Uterus (tissue), 3 donors: ENCODE measurements at regions not wholly inside any gene's neighbourhood (a gene's known extent, or its start where the extent isn't known, plus 50 kb on each side); places are given as distances from the start of the nearest gene placed in this dataset.

Experiments used
- DNase-seq, 2 donors: peaks; one replicate each; pipeline ENCODE4 v3.0.0-alpha.2; 2019 to 2020
- H3K27ac ChIP-seq, 2 donors: fragments of 200-600 bp; sonication (generic); 1 replicate in 1 of 2; 2 replicates in 1 of 2; pipeline ENCODE4 v1.5.1; 2016 to 2018
- H3K27me3 ChIP-seq, 2 donors: fragments of 200-600 bp; sonication (generic); one replicate each; pipeline ENCODE4 v1.5.1; 2018 to 2019; ENCODE audit warnings: control low read depth in 1 of 2
- H3K36me3 ChIP-seq, 2 donors: fragments of 200-600 bp; sonication (generic); one replicate each; pipeline ENCODE4 v1.5.1; 2019; ENCODE audit warnings: control low read depth in 1 of 2
- H3K4me1 ChIP-seq, 2 donors: fragments of 200-600 bp; sonication (generic); one replicate each; pipeline ENCODE4 v1.5.1; 2018 to 2019; ENCODE audit warnings: control low read depth in 1 of 2
- H3K4me3 ChIP-seq, 2 donors: fragments of 200-600 bp; sonication (generic); 1 replicate in 1 of 2; 2 replicates in 1 of 2; pipeline ENCODE4 v1.5.1; 2018 to 2019; ENCODE audit warnings: mild to moderate bottlenecking in 1 of 2
- H3K9me3 ChIP-seq, 2 donors: fragments of 200-600 bp; sonication (generic); one replicate each; pipeline ENCODE4 v1.5.1; 2019; ENCODE audit warnings: control low read depth in 1 of 2
- POLR2A ChIP-seq, 2 donors: fragments of 450-650 bp; IDR thresholded peaks; one replicate each; pipeline ENCODE4 v1.6.1; 2016; ENCODE audit warnings: antibody characterized with exemption in 2 of 2, mild to moderate bottlenecking in 1 of 2, moderate library complexity in 1 of 2
- intact Hi-C: fragments of 100-400 bp; cut with DNase I; formaldehyde crosslinking; loops from one replicate; pipeline ENCODE4 v1.15.1; 2023; ENCODE audit warnings: low total_unique reads
- TF ChIP-seq, protein P1 (sequence below), 4 experiments: fragments of 200-600 bp in 2 of 4; fragments of 450-650 bp in 2 of 4; sonication (generic) in 2 of 4; IDR thresholded peaks; one replicate each; pipeline ENCODE4 v1.5.1; 2016 to 2019; ENCODE audit warnings: antibody characterized with exemption in 4 of 4, mild to moderate bottlenecking in 2 of 4, moderate library complexity in 1 of 4
- donor health status: DM: yes; HTN: yes; CAD: no.

DNA sequence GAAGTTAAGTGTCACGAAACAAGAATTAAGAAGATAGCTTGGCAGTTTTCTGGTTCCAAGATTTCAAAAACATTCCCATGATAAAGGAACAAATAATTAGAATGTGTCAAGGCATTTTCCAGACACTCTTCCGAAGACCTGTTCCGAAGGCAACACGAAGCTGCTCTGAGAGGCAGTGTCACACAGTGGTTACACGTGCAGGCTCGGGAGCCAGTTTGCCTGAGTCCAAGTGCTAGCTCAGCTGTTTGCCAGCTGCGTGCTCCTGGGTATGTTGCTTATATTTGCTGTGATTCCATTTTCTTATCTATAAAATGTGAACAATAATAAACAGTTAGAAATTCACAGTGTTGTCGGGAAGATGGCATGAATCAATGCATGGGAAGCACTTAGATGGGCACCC lies 217.9 kb upstream of the GRIP1 start:
- Histone ChIP-seq H3K27me3 (no peaks in the 10 kb centered on the region), H3K36me3 (no peaks in the 10 kb centered on the region), H3K4me1 (no peaks in the 10 kb centered on the region), H3K9me3 (no peaks in the 10 kb centered on the region), H3K4me3 (no peak overlapping the region), H3K27ac (no peak overlapping the region)
- no peak for DNase-seq
- intact Hi-C loops, result no loop called here
- no peak for TF ChIP-seq POLR2A (IDR thresholded peaks at IDR 0.05)
- TF ChIP-seq, protein P1, sequence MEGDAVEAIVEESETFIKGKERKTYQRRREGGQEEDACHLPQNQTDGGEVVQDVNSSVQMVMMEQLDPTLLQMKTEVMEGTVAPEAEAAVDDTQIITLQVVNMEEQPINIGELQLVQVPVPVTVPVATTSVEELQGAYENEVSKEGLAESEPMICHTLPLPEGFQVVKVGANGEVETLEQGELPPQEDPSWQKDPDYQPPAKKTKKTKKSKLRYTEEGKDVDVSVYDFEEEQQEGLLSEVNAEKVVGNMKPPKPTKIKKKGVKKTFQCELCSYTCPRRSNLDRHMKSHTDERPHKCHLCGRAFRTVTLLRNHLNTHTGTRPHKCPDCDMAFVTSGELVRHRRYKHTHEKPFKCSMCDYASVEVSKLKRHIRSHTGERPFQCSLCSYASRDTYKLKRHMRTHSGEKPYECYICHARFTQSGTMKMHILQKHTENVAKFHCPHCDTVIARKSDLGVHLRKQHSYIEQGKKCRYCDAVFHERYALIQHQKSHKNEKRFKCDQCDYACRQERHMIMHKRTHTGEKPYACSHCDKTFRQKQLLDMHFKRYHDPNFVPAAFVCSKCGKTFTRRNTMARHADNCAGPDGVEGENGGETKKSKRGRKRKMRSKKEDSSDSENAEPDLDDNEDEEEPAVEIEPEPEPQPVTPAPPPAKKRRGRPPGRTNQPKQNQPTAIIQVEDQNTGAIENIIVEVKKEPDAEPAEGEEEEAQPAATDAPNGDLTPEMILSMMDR (IDR thresholded peaks at IDR 0.05), result no peak

DNA sequence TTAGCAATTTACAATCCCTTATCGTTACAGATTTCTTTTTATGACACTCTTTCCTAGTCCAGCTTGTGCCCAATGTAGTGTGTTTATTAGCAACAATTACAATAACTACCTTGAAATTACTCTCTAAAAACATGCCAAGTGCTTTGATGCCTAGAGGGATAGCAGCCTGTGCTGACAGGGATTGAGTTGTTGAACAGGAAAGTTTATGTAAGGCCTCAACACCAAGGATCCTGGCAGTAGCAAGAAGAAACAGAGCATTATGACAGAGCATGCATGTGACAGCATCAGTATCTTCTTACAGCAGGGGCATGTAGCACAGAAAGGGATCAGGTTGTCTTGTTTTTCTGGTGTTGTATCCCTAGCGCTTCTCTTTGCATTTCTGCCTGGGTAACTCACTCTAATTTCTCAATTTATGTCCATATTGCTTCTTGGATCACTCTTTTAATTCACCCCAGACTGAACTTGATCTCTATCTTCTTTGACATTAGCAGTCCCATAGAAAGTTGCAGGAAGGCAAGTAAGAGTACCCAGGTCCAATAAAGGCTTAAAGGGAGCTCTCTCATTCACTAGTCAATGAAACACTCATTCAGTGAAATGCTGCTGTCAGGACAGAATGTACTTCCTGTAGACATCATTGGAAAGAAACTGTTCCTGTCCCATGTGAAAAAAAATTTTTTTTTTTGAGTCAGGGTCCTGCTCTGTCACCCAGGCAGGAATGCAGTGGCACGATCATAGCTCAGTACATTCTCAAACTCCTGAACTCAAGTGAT lies 220.0 kb upstream of the GRIP1 start:
- Histone ChIP-seq H3K4me1 (no peaks in the 10 kb centered on the region), H3K4me3 (no peak overlapping the region), H3K27ac (no peak overlapping the region), H3K36me3 (no peaks in the 10 kb centered on the region), H3K9me3 (no peaks in the 10 kb centered on the region), H3K27me3 (no peaks in the 10 kb centered on the region)
- intact Hi-C loops, result no loop called here
- no peak for TF ChIP-seq POLR2A (IDR thresholded peaks at IDR 0.05)
- TF ChIP-seq, protein P1 (IDR thresholded peaks at IDR 0.05), result no peak
- DNase-seq, result no peak

DNA sequence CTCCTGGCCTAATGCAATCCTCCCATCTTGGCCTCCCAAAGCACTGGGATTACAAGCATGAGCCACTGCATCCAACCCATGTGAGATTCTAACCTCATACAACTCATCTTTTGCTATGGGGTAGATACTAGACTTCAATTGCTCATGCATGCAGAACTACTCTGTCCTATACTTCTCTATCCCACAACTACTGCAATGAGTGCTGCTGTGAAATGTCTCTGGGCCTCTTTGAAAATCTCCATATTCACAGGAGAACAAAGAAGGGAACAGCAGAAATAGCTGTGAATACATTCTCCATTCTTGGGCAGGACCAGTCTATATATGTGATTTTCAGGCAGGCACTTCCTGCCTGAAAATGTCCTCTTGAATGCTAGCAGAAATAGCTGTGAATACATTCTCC lies 220.7 kb upstream of the GRIP1 start:
- TF ChIP-seq POLR2A (IDR thresholded peaks at IDR 0.05), result no peak
- TF ChIP-seq, protein P1 (IDR thresholded peaks at IDR 0.05), result no peak
- no peaks in the 10 kb centered on the region for H3K27me3 ChIP-seq
- no peak for DNase-seq
- no peaks in the 10 kb centered on the region for H3K9me3 ChIP-seq
- no peak overlapping the region for H3K27ac ChIP-seq
- H3K36me3 ChIP-seq, result no peaks in the 10 kb centered on the region
- intact Hi-C loops, result no loop called here
- H3K4me1 ChIP-seq, result no peaks in the 10 kb centered on the region
- no peak overlapping the region for H3K4me3 ChIP-seq

DNA sequence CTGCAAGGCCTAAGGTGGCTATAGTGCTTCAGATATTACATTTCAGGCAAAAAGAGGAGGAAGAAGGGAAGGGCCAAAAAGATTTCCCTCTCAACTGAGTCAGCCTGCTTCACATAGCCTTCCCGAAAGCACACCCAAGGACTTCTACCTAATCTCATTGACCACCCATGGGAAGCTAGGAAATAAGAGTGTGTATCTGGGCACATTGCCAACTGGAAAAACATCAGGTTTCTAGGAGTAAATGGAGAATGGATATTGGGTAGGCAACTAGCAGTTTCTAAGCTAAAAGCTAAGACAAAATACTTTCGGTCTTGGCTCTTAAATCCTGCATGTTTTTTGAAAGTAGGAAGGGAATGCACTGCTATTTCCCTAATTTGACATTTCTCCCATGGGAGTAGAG lies 221.7 kb upstream of the GRIP1 start:
- intact Hi-C loops, result no loop called here
- Histone ChIP-seq H3K4me1 (no peaks in the 10 kb centered on the region), H3K9me3 (no peaks in the 10 kb centered on the region), H3K36me3 (no peaks in the 10 kb centered on the region), H3K27ac (no peak overlapping the region), H3K27me3 (no peaks in the 10 kb centered on the region), H3K4me3 (no peak overlapping the region)
- DNase-seq, result no peak
- no peak for TF ChIP-seq POLR2A (IDR thresholded peaks at IDR 0.05)
- TF ChIP-seq, protein P1 (IDR thresholded peaks at IDR 0.05), result no peak

DNA sequence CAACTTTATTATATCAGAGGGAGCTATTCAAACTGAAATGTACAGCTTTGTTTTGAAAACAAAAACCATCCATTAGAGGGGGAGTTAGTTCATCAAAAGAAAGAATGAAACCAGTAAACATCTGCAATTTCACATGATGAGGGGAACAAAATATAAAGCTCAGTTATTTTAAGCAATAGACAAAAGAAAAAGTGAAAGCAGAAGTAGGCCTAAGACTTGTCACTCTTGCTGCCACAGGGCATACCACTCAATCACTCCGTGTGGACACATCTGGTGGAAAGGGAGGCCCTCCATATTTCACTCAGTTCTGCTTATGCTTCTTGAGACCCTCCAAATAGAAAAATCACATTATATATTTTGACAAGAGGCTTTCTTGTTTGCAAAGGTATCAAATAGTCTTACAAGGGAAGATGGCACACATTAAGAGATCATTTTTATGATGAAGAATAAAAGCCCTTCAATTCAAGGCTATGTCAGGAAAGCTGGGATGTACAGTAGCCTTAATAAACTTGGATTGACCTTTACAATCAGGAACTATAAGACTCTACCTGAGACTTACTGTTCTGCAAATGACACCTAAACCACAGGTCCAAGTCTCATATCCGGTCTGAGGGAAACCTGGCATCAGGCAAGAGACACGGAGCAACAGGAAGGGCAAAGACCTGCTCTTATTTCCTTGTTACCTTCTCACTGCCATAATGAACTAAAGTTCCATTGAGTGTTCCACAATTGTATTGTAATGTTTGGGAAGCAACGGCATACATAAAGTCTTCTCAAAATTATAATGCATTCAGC lies 222.5 kb upstream of the GRIP1 start:
- Histone ChIP-seq H3K4me1 (no peaks in the 10 kb centered on the region), H3K27me3 (no peaks in the 10 kb centered on the region), H3K4me3 (no peak overlapping the region), H3K27ac (no peak overlapping the region), H3K9me3 (no peaks in the 10 kb centered on the region), H3K36me3 (no peaks in the 10 kb centered on the region)
- intact Hi-C loops, result no loop called here
- DNase-seq, result no peak
- TF ChIP-seq, protein P1 (IDR thresholded peaks at IDR 0.05), result no peak
- no peak for TF ChIP-seq POLR2A (IDR thresholded peaks at IDR 0.05)
